Right kidney (tissue), 1 donor: ENCODE measurements at regions not wholly inside any gene's neighbourhood (a gene's known extent, or its start where the extent isn't known, plus 50 kb on each side); places are given as distances from the start of the nearest gene placed in this dataset.

Experiments
- DNase-seq: peaks from one replicate; pipeline ENCODE4 v3.0.0-alpha.2; 2016

GRCh38 chr5:135700731-135701130, 121.9 kb upstream of the CXCL14 start:
- no peak for DNase-seq

DNA sequence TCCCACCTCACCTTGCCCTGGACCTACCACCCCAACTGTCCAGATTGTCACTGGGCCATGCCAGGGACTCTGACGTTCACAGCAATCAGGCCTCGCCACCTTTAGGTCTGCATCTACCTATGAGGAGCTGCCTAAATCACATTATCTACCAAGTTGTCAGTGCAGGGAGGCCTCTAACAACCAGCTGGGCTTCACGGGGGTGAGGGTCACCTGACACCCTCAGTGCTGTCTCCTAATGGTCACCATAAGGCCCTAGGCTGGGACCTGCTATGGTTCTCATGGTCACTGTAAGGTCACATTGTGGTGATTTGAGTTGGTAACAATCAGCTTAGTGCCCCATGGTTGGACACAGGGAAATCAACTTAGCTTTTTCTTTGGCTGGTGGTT, 119.2 kb upstream of the CXCL14 start:
- DNase-seq, result no peak

- DNase-seq, result no peak
These were observed 118.6 kb upstream of the CXCL14 start for GRCh38 chr5:135697251-135697958.

DNA sequence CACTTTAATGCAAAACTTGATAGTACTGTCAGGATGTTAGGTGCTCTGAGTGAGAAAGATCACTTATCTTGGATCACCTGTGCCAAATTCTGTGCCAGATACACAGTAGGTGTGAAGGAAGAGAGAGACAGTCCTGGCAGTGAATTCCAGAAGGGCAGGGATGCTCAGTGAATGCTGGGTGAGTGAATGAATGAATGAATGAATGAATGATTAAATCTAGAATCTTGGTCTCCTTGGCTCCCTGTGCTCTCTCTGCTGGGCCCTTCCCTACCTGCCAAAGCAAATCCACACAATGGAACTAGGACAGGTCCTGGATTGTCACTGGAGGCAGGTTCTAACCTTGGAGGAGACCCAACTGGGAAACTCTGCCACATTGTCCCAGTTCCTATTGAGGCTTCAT, 117.5 kb upstream of the CXCL14 start:
- no peak for DNase-seq

- no peak for DNase-seq
These were observed 117.0 kb upstream of the CXCL14 start for GRCh38 chr5:135695656-135696313.

GRCh38 chr5:135694906-135695305, 116.1 kb upstream of the CXCL14 start:
- DNase-seq, result no peak

GRCh38 chr5:135694012-135694411, 115.2 kb upstream of the CXCL14 start:
- DNase-seq, result no peak

- DNase-seq, result no peak
These were observed 114.7 kb upstream of the CXCL14 start for GRCh38 chr5:135693371-135693955.

DNA sequence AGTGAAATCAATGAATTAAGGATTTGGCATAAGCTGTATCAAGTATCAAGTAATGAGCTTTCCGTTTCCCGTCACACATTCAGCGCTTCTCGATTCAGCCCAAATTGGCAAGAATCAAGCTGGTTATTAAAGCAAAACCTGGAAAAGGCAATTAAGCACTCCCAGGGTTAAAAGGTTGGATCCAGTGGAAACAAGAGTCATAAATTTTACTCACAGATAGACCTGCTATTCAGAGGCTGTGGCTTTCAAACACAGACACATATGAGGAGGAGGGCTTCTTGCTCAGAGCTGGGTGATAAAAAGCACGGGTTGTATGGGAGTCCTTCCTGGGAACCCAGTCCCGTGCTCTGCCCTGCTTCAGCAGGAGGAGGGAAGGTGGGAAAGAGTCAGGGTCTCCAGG, 112.3 kb upstream of the CXCL14 start:
- DNase-seq, result no peak

DNA sequence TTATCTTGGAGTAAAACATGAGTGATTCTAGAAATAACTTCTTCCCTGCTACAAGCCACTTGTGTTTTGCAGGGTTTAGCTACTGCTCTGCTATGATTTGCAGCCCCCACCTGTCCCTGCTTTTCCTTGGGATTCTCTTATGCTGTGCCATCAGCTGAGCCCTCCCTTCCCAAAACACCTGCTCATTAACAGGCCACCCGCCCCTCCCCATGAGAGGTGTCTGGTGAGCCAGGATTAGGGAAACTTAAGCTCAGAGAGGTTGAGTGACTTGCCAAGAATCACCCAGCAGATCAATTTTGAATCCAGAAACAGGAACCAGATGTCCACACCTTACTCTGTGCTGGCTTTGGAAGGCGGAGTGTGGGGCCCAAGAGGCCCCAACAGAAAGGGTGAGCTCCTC, 111.7 kb upstream of the CXCL14 start:
- DNase-seq, result no peak

DNA sequence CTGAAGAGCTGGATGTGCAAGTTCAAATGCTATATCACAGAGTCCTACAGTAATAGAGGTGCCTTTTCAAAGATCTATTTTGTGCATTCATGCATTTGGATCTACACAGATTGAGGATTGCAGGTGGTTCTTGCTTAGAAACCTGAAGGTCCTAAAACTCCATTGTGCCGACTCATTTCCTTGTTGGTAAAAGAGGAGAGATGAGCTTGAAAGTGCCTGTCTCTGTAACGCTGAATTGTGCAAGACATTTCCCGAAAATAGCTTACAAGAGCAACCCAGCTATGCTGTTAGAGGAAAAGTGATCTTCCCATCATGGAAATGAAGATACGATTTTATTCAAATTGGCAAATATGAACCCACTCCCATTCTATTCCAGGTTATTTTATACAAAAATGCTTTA, 110.7 kb upstream of the CXCL14 start:
- no peak for DNase-seq

DNA sequence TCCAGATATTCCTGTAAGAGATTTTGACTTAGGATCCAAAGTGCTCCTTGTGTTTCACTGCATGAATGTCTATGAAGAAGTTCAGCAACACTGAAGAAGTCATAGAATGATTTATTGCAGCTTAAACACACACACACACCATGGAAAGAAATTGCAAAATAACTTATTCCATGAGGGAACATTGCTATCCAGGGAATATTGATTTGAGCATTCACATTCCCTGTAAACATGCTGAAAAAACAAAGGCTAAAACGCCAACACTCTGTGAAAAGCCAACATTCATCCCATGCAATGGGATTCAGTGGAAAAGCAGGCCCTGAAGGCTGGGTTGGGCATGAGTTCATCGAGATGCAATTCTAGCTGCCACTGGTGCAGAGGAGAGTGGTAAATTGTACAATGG, 109.6 kb upstream of the CXCL14 start:
- no peak for DNase-seq

- no peak for DNase-seq
These were observed 104.4 kb upstream of the CXCL14 start for GRCh38 chr5:135683189-135683588.

DNA sequence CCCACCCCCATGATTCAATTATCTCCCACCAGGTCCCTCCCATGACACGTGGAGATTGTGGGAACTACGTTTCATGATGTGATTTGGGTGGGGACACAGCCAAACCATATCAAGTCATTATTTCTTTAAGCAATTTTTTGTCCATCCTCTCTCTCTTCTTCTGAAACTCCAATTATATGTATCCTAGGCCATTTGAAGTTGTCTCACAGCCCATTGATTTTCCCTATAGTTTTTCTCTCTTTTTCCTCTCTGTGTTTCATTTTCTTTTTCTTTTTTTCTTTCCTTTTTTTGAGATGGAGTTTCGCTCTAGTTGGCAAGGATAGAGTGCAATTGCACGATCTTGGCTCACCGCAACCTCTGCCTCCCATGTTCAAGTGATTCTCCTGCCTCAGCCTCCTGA, 101.9 kb upstream of the CXCL14 start:
- DNase-seq, result no peak

- no peak for DNase-seq
These were observed 100.0 kb upstream of the CXCL14 start for GRCh38 chr5:135678640-135679268.

DNA sequence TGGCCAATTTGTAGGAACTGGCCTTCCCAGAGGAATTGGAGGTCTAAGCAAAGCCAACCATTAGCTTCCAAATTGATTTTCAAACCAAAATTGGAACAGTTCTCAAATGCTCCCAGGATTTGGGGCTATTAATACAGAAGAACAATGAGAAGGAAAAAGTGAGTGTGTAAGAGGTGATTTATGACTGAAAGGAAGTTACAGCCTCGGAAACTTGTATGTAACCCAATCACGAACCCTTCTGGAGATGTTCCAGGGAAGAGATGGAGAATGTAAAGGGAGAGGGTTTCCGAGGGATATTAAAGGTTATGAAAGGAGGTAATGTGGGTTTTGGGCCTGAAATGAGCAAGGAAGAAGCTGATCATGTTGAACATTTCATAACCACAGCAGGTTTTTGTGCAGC, 93.2 kb upstream of the CXCL14 start:
- no peak for DNase-seq

GRCh38 chr5:135671052-135671705, 92.4 kb upstream of the CXCL14 start:
- DNase-seq, result no peak

DNA sequence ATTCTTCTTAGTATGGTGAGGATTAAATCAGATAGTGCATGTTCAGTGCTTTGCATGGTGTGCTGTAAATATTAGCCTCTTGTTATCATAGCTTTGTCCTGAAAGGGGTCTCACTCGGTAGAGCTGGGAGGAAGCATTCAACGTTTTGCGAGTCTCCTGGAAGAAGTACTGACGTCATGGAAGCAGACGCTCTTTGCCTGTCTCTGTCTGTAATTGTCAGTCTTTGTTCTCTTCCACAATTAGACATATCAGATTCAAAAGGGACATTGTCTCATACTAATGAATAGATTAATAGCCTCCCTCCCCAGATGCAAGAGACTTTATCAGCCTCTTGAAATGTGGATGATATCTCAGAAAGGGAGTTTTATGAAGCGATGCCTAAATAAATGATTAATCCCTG, 91.8 kb upstream of the CXCL14 start:
- DNase-seq, result no peak

GRCh38 chr5:135669416-135669815, 90.6 kb upstream of the CXCL14 start:
- no peak for DNase-seq

DNA sequence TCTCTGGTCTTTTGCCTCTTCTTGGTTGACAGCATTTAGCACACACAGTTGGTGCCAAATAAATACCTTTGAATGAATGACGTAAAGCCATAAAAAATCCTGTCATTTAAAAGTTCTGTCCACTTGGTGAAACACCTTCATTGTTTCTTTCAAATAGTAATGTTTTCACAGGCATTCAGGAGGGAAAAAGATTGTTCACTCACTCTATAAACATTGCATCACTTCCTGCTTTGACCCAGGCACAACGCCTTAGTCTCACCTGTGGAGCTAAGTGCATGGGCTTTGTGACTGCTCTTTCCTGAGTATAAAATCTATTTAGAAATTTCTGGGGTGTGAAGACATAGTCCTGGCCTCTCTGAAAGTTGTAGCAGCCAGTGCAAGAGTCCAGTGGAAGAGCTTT, 88.9 kb upstream of the CXCL14 start:
- DNase-seq, result no peak

- no peak for DNase-seq
These were observed 88.4 kb upstream of the CXCL14 start for GRCh38 chr5:135667204-135667603.

GRCh38 chr5:135662683-135663082, 83.9 kb upstream of the CXCL14 start:
- DNase-seq, result no peak

DNA sequence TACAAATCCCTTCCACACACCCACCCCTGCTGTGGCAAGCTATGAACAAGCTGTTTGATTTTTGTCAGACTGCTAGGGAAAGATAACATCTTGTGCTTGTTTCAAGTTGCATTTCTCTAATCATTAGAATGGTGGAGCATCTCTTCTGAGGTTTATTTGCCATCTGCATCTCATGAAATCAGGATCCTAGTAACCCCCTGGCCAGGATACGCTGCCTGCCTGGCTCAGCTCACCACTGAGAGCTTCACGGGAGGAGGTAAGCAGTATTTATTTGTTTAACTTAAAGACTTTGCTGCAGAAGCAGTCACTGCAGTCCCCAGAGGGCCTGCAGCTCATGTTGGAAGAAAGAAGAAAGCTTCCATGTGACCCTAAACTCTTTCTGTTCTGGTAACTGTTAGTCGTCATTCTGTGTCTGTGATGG, 83.3 kb upstream of the CXCL14 start:
- no peak for DNase-seq
